MG63 (cell line): ENCODE measurements at regions not wholly inside any gene's neighbourhood (a gene's known extent, or its start where the extent isn't known, plus 50 kb on each side); places are given as distances from the start of the nearest gene placed in this dataset.

Experiments
- DNase-seq: peaks from one replicate; pipeline ENCODE4 v3.0.0-alpha.2; 2020
- H3K27me3 ChIP-seq: fragments of 250-450 bp; sonication (Bioruptor Pico); 2 replicates; pipeline ENCODE4 v1.5.1; 2020; ENCODE audit warnings: mild to moderate bottlenecking, moderate library complexity
- H3K36me3 ChIP-seq: fragments of 250-450 bp; sonication (Bioruptor Pico); 2 replicates; pipeline ENCODE4 v1.5.1; 2020; ENCODE audit warnings: mild to moderate bottlenecking, moderate library complexity
- H3K4me3 ChIP-seq: fragments of 250-450 bp; sonication (Bioruptor Pico); 2 replicates; pipeline ENCODE4 v1.5.1; 2020; ENCODE audit warnings: mild to moderate bottlenecking, moderate library complexity
- H3K9me3 ChIP-seq: fragments of 250-450 bp; sonication (Bioruptor Pico); 2 replicates; pipeline ENCODE4 v1.5.1; 2020; ENCODE audit warnings: mild to moderate bottlenecking, moderate library complexity

DNA sequence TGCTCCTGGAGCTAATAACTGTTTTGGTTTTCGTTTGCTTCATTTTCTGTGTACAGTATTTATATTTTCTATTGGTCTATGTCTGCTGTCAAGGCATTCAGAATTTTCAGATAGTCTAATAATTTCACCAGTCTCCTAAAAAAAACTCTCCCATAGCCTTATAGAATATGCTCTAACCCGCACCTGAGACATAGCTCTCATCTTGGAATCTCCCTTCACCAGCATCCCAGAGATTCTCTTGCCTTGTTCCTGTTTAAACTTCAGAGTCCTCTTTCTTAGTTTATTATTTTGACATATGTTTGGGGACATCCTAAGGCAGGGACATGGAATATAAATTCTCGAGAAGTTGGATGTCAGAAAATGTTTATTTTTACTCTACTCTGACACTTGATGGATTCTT, 58.3 kb upstream of the MED4 start:
- Histone ChIP-seq H3K4me3 (no peak overlapping the region), H3K27me3 (no peaks in the 10 kb centered on the region), H3K36me3 (no peaks in the 10 kb centered on the region), H3K9me3 (no peaks in the 10 kb centered on the region)
- no peak for DNase-seq

DNA sequence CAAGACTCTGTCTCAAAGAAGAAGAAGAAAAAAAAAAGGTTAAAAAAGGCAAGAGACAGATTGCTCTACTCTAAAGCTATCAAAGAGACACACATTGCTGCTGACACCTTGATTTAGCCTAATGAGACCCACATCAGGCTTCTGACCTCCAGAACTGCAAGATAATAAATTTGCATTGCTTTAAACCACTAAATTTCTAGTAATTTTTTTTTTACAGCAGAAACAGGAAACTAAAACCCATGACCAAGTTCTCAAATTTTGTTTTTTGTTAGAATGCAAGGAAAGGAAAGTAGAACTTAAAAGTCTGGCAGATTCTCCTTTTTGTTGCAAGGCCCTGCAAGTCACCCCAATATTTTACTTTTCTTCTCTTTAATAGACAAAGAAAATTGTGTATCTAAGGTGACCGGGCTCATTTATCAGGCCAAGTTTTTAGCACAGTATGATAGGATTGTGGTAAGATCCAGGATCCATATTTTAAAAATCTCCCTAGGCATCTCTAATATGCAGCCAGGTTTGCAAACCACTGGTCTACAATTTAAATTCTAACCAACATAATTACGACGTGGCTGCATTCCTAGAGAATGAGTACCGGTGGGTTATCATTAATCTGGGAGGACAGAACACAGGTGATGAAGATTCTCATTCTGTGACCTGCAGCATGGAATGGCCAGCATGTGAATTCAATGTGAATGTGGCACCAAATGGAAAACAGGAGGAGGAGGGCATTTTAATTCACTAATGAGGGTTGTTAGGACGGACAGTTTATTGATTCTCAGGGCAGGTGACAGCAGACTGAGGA, 56.7 kb upstream of the MED4 start:
- Histone ChIP-seq H3K9me3 (no peaks in the 10 kb centered on the region), H3K4me3 (no peak overlapping the region), H3K36me3 (no peaks in the 10 kb centered on the region), H3K27me3 (no peaks in the 10 kb centered on the region)
- no peak for DNase-seq

DNA sequence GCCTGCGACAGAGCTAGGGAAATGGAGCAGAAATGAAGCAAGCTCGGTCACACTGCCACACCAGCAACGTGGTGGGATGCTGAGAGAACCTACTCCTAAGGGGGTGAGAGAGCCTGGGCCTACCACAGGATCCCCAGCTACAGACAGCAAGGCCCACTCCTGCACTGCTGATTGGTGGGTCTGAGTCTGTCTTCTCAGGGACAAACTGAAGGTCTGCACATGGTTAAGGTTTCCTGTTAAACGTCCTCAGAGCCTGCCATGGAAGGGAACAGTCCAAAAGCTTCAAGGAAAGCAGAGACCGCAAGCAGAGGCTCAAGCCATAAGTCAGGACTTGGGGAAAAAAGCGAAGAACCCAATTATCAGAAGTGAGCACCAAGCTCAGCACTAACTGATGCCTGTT, 53.5 kb upstream of the MED4 start:
- Histone ChIP-seq H3K27me3 (no peaks in the 10 kb centered on the region), H3K4me3 (no peak overlapping the region), H3K9me3 (no peaks in the 10 kb centered on the region), H3K36me3 (no peaks in the 10 kb centered on the region)
- DNase-seq, result no peak

DNA sequence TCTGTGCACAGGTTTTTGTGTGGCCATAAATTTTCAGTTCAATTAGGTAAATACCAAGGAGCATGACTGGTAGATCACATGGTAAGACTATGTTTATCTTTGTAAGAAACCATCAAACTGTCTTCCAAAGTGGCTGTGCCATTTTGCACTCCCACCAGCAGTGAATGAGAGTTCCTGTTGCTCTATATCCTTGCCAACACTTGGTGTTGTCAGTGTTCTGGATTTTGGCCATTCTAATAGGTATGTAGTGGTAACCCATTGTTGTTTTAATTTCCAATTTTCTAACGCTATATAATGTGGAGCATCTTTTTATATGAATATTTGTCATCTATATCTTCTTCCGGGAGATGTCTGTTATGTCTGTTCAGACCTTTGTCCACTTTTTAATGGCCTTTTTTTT, 51.7 kb upstream of the MED4 start:
- Histone ChIP-seq H3K27me3 (no peaks in the 10 kb centered on the region), H3K9me3 (no peaks in the 10 kb centered on the region), H3K36me3 (no peaks in the 10 kb centered on the region)

DNA sequence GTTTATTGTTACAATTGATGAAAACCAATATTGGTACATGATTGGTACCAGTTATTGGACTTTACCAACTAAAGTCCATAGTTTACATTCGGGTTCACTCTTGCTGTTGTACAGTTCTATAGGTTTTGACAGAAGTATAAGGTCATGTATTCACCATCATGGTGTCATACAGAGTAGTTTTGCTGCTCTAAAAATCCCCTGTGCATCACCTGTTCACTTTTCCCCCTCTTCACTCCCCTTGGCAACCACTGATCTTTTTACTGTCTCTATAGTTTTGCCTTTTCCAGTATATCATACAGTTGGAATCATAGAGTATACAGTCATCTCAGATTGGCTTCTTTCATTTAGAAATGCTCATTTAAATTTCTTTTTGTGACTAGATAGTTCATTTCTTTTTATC, 51.2 kb upstream of the MED4 start:
- no peaks in the 10 kb centered on the region for H3K27me3 ChIP-seq
- no peaks in the 10 kb centered on the region for H3K36me3 ChIP-seq
- DNase-seq, result no peak
- no peak overlapping the region for H3K4me3 ChIP-seq
- no peaks in the 10 kb centered on the region for H3K9me3 ChIP-seq

More for the DNA sequence above, 51.7 kb upstream of the MED4 start:
- no peak overlapping the region for H3K4me3 ChIP-seq
- no peak for DNase-seq
